Endometrium (tissue), 2 donors: ENCODE measurements at regions not wholly inside any gene's neighbourhood (a gene's known extent, or its start where the extent isn't known, plus 50 kb on each side); places are given as distances from the start of the nearest gene placed in this dataset.
A peak's percentile ranks its signal among the peaks of the same experiment; 100 is the strongest.
"Not testable (repeated sequence)": the region's sequence is repeated elsewhere in the genome, so short reads cannot be mapped to it uniquely, and the experiment has no call there.

Source experiments
- FAIRE-seq: peaks from 2 replicates; lab custom pipeline; 2012; peaks lifted over from hg19 to GRCh38; lab: Jason Lieb, UNC
- donor health status: control.
- donor health status: control.

- no peak for FAIRE-seq
Observed at GRCh38 chr5:68115584-68115983, 100.0 kb upstream of the PIK3R1 start.

- FAIRE-seq: no peak
Observed at GRCh38 chr5:68114378-68115040, 101.0 kb upstream of the PIK3R1 start.

GRCh38 chr5:68112658-68113057 lies 102.9 kb upstream of the PIK3R1 start:
- FAIRE-seq: no peak

GRCh38 chr5:68110894-68111293 lies 104.7 kb upstream of the PIK3R1 start:
- FAIRE-seq: no peak

- FAIRE-seq: no peak
Observed at GRCh38 chr5:68110264-68110663, 105.3 kb upstream of the PIK3R1 start.

GRCh38 chr5:68104217-68104616 lies 111.3 kb upstream of the PIK3R1 start:
- FAIRE-seq: not testable (repeated sequence)

GRCh38 chr5:68103297-68103696 lies 112.3 kb upstream of the PIK3R1 start:
- FAIRE-seq: not testable (repeated sequence)

- no peak for FAIRE-seq
Observed at GRCh38 chr5:68099327-68099726, 116.2 kb upstream of the PIK3R1 start.

GRCh38 chr5:68093455-68094159 lies 121.9 kb upstream of the PIK3R1 start:
- FAIRE-seq: no peak

- no peak for FAIRE-seq
Observed at GRCh38 chr5:68088302-68088701, 127.3 kb upstream of the PIK3R1 start.

GRCh38 chr5:68087866-68088265 lies 127.7 kb upstream of the PIK3R1 start:
- no peak for FAIRE-seq

GRCh38 chr5:68086857-68087256 lies 128.7 kb upstream of the PIK3R1 start:
- no peak for FAIRE-seq

GRCh38 chr5:68086439-68086838 lies 129.1 kb upstream of the PIK3R1 start:
- no peak for FAIRE-seq

GRCh38 chr5:68084396-68084795 lies 131.2 kb upstream of the PIK3R1 start:
- no peak for FAIRE-seq

GRCh38 chr5:68080282-68081050 lies 135.1 kb upstream of the PIK3R1 start:
- FAIRE-seq: no peak

GRCh38 chr5:68077349-68077894 lies 138.1 kb upstream of the PIK3R1 start:
- FAIRE-seq: no peak

GRCh38 chr5:68074633-68075032 lies 140.9 kb upstream of the PIK3R1 start:
- no peak for FAIRE-seq

- FAIRE-seq: no peak
Observed at GRCh38 chr5:68074048-68074632, 141.4 kb upstream of the PIK3R1 start.

GRCh38 chr5:68071736-68072135 lies 143.8 kb upstream of the PIK3R1 start:
- FAIRE-seq: no peak

GRCh38 chr5:68071282-68071632 lies 144.3 kb upstream of the PIK3R1 start:
- peak; percentile 80 for FAIRE-seq

- no peak for FAIRE-seq
Observed at GRCh38 chr5:68070591-68071281, 144.8 kb upstream of the PIK3R1 start.
